Astrocyte of the spinal cord (primary cell): ENCODE measurements at regions not wholly inside any gene's neighbourhood (a gene's known extent, or its start where the extent isn't known, plus 50 kb on each side); places are given as distances from the start of the nearest gene placed in this dataset.
"Not testable (repeated sequence)": the region's sequence is repeated elsewhere in the genome, so short reads cannot be mapped to it uniquely, and the experiment has no call there.

ENCODE experiments used
- DNase-seq: peaks from one replicate; pipeline ENCODE4 v3.0.0; 2011; ENCODE audit warnings: low read depth, low spot score
- H3K4me3 ChIP-seq: 2 replicates; pipeline ENCODE4 v1.5.1; 2011; ENCODE audit warnings: low read depth, mild to moderate bottlenecking, low read length, moderate library complexity
- in situ Hi-C: cut with HindIII; loops from 2 replicates; pipeline ENCODE4 v1.10.0; 2017; ENCODE audit warnings: low sequenced_read_pairs
- TF ChIP-seq, protein P1 (sequence below): IDR thresholded peaks from 2 replicates; pipeline ENCODE4 v1.5.1; 2012; ENCODE audit warnings: low read depth, mild to moderate bottlenecking, low read length, inconsistent platforms

DNA sequence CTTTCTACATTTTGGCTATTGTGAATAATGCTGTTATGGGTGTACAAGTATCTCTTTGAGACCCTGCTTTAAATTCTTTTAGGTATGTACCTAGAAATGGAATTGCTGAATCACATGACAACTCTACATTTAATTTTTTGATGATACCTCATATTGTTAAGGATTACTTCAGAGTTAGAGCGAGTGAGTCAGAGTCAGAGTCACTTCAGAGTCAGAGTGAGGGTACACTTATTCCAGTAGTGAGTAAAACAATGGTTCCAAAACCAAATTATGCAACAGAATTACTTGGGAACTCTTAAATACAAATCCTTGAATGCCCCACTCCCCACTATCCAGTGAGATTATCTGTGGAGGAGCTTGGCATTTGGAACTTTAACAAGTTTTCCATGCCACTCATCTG, 50.3 kb upstream of the SNRK start:
- in situ Hi-C loops, result no loop called here
- TF ChIP-seq, protein P1, sequence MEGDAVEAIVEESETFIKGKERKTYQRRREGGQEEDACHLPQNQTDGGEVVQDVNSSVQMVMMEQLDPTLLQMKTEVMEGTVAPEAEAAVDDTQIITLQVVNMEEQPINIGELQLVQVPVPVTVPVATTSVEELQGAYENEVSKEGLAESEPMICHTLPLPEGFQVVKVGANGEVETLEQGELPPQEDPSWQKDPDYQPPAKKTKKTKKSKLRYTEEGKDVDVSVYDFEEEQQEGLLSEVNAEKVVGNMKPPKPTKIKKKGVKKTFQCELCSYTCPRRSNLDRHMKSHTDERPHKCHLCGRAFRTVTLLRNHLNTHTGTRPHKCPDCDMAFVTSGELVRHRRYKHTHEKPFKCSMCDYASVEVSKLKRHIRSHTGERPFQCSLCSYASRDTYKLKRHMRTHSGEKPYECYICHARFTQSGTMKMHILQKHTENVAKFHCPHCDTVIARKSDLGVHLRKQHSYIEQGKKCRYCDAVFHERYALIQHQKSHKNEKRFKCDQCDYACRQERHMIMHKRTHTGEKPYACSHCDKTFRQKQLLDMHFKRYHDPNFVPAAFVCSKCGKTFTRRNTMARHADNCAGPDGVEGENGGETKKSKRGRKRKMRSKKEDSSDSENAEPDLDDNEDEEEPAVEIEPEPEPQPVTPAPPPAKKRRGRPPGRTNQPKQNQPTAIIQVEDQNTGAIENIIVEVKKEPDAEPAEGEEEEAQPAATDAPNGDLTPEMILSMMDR, result no peak
- no peak overlapping the region for H3K4me3 ChIP-seq
- DNase-seq, result no peak

DNA sequence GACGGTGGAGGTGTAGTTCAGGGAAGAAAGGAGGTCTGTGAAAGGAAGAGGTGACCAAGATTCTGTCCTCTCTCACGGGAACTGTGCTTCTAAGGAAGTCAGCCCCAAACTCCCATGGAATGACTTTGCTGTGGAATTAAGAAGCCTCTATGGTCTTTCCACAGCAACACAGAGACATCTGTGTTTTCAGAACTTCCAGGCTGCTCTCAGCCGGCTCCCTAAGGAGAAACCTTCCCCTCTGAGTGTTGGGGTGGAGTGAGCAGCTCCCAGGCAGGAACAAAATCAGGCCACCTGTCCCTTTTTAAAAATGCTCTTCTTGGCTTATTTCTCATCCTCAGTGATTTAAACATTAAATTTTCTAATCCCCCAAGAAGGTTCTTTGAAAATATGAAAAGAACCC, 53.3 kb upstream of the SNRK start:
- in situ Hi-C loops, result no loop called here
- TF ChIP-seq, protein P1, result no peak
- no peak overlapping the region for H3K4me3 ChIP-seq
- DNase-seq, result no peak

DNA sequence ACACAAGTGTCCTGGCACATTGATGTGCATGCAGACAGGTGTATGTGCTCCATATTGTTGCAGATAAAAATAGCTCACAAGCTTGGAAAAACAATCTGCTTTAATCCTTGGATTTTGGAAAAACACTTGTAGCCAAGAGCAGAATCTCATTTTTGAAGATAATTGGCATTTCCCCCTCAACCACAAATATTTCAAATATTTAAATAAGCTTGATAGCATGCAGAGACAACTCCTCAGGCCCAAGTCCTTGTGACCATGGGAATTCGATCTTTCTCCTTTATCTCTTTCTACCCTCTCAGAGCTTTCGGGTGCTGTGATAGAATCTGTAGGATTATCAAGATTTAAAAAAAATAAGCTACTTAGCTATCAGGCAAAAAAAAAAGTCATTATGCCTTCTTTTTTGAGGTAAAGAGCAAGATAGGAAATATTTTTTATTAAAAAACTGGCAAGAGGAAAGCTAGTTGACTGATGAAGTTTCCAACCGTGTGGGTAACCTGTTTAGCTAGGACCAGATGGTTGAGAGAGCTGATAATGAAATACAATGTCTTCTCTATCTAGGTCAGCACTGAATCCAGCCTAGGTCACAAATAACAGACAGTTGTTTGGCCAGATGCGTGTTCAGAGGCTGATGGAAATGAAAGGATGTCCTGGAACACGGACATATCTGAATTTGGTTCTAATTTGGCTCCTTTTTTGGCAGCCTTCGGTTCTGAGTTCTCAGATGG, 54.9 kb upstream of the SNRK start:
- peak; percentile 21 for DNase-seq
- no peak overlapping the region for H3K4me3 ChIP-seq
- TF ChIP-seq, protein P1, result no peak
- in situ Hi-C loops, result no loop called here

DNA sequence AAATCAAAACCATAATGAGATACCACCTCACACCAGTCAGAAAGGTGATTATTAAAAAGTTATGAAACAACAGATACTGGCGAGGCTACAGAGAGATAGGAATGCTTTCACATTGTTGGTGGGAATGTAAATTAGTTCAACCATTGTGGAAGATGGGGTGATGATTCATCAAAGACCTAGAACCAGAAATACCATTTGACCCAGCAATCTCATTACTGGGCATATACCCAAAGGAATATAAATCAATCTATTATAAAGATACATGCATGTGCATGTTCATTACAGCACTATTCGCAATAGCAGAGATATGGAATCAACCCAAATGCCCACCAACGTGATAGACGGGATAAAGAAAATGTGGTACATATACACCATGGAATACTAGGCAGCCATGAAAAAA, 56.5 kb upstream of the SNRK start:
- DNase-seq, in situ Hi-C loops, H3K4me3 ChIP-seq: not testable (repeated sequence)

DNA sequence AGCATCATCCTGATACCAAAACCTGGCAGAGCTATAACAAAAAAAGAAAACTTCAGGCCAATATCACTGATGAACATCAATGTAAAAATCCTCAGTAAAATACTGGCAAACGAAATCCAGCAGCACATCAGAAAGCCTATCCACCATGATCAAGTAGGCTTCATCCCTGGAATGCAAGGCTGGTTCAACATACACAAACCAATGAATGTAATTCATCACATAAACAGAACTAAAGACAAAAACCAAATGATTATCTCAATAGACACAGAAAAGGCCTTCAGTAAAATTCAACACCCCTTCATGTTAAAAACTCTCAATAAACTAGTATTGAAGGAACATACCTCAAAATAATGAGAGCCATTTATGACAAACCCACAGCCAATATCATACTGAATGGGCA, 58.7 kb upstream of the SNRK start:
- H3K4me3 ChIP-seq, DNase-seq, in situ Hi-C loops: not testable (repeated sequence)

DNA sequence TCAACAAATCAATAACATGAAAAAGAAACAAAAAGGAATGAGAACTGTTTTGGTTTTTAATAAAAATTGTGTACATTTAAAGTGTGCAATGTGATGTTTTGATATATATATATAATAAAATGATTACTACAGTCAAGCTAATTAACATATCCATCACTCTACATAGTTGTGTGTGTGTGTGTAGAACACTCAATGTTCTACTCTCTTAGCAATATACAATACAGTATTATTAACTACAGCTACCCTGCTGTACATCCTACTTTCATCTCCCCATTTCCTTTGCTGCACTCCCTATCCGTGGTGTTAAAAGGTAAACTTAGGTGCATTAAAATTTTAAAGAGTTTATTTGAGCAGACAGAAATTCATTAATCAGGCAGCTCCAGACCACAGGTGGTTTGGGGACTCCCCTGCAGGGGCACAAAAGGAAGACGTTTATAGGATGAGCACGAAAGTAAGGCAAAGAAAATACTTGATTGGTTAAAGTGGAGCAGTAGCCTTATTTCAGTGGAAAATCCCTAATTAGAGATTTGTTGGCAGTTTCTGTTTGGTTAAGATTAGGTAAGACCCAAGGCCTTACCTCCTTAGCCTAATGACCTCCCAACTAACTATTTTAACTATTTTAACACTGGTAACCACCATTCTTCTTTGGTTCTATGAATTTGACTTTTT, 61.8 kb upstream of the SNRK start:
- TF ChIP-seq, protein P1, result no peak
- no peak overlapping the region for H3K4me3 ChIP-seq
- in situ Hi-C loops, result no loop called here
- no peak for DNase-seq

DNA sequence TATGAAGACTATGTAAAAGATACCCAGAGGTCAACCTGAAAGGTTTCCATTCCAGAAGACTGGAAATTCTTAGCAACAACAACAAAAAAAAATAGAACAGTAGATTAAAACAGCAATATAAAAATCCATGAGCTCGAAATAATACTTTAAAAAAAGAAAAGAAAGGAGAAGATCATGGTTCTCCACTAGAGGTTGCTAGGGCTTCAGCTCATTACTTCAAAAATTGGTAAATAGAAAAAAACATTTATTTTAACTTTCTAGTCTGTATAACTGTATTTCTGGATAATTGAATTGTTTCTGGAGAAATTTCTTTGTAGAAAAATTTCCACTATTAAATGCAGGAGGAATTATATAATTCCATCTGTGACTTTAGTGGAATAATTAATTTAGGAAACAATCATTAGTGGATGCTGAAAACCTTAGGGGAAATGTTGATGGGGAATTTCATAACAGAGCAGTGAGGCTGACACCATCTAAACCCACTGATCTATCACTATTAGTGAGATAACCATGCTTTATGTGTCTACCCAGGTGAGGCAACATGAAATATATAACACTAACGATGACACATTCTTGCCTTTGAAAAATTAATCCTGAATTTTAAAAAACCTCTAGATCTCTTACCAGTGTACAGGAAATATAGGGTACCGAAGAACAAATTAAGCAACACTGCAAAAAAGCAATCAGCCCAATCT, 62.5 kb upstream of the SNRK start:
- no peak overlapping the region for H3K4me3 ChIP-seq
- TF ChIP-seq, protein P1, result peak; percentile 53
- in situ Hi-C loops, result no loop called here
- peak; percentile 26 for DNase-seq
